ENCODE measurements at regions not wholly inside any gene's neighbourhood (a gene's known extent, or its start where the extent isn't known, plus 50 kb on each side); places are given as distances from the start of the nearest gene placed in this dataset.
"Not testable (repeated sequence)": the region's sequence is repeated elsewhere in the genome, so short reads cannot be mapped to it uniquely, and the experiment has no call there.

GRCh38 chr1:195909061-195909460 lies 699.2 kb downstream of the KCNT2 start:
- no peak for DNase-seq

- DNase-seq = no peak
These were observed 700.1 kb downstream of the KCNT2 start for GRCh38 chr1:195908121-195908520.

- no peak for DNase-seq
These were observed 705.0 kb downstream of the KCNT2 start for GRCh38 chr1:195903203-195903602.

- DNase-seq = no peak
These were observed 705.5 kb downstream of the KCNT2 start for GRCh38 chr1:195902779-195903178.

GRCh38 chr1:195899762-195900352 lies 708.4 kb downstream of the KCNT2 start:
- DNase-seq = no peak

- DNase-seq = no peak
These were observed 709.3 kb downstream of the KCNT2 start for GRCh38 chr1:195898924-195899323.

GRCh38 chr1:195898373-195898772 lies 709.9 kb downstream of the KCNT2 start:
- no peak for DNase-seq

DNA sequence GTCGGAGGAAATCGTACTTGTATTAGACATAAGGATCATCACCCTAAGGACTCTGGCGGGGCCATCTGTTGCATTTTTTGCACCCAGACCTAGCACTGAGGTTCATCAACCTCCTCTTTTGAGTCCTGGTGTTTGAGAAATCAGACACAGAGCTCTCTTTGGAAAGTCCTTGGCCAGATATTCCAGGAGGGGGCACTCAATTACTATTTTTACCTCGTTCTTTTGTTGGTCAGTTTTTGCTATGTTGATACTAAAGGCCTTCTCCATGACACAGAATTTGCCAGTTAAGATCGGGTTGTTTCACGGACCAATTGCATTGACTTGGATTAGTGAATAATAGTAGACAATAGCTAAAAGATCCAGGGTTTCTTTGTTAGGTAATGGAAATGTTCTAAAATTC lies 711.2 kb downstream of the KCNT2 start:
- no peak for DNase-seq

DNA sequence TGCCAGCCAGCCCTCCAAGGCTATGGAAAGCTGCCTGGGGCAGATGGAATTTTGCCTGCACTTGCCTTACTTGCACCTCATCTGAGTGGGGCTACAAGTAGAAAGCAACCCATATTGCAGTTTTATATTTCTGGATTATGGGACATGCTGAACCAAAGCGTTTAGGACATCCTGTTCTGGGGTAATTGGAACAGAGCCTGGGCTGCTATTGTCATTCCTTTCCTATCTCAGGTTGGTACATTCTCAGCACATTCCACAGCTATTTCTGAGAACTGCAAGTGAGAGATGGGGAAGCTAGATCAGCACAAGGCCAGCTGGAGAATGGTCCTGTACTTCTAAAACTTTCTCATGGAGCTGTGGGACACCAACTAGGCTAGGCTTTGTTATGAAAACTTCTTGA lies 713.8 kb downstream of the KCNT2 start:
- no peak for DNase-seq

DNA sequence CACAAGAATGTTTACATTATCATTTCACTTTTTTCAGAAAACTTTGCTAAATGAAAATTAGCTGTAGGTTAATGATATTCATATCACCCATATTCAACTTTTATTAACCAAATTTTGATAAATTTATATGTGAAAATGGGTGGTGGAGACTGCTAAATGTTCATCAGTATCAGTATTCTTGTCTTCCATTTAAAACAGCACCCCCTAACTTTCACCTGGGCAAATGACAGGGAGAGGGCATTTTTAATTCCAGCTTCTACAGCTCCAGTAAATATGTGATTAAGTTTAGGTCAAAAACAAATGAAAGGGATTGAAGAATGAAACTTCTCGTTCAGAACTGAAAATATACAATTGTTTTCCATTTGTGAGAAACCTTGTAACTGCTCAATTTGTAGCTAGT lies 722.2 kb downstream of the KCNT2 start:
- DNase-seq = no peak

- no peak for DNase-seq
These were observed 729.8 kb downstream of the KCNT2 start for GRCh38 chr1:195878478-195878877.

DNA sequence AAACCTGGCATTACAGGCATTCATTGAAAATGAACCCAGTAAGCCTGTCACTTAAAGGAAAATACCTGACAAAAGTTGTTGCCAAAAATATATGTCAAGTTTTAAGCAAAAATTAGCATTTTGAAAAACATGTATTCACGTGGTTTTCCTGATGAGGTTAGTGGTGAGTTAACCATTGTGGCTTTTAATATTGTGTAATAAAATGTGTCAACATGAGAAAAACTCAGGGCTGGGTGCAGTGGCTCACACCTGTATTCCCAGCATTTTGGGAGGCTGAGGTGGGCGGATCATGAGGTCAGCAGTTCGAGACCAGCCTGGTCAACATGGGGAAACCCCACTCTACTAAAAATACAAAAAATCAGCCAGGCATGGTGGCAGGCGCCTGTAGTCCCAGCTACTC lies 731.4 kb downstream of the KCNT2 start:
- DNase-seq = no peak

DNA sequence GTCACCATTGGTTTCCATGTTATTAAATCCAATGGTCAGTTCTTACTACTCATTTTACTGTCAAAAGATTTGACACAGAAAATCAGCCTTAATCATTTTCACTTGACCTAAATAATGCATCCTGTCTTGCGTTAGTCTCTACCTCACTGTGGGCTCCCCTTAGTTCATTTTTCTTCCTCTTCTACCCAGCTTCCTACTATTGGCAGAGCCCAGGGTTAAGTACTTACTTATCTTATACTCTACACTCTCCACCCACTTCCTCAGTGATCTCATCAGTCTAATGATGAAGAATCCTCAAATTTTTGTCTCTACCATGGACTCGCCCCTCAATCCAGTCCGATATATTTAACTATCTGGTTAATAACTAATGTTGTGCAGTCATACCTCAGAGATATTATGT lies 735.9 kb downstream of the KCNT2 start:
- no peak for DNase-seq

DNA sequence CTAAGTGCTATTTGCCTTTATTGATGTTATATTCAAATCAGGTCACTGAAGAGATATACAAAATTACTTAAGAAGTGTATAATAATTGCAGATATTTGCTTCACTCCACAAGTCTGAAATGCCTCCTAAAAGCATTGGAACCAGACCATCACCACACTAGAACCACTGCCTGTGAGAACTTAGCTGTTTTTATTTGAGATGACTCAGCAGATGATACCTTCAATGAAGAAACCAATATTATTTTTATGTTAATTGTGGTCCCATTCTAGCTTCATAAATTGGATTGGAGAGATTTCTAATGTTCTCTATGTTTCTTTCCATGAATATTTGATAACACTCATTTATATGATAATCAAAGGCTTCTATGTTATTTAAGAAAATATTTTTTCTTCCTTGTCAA lies 740.6 kb downstream of the KCNT2 start:
- no peak for DNase-seq

GRCh38 chr1:195866781-195867222 lies 741.4 kb downstream of the KCNT2 start:
- no peak for DNase-seq

GRCh38 chr1:195866091-195866780 lies 742.0 kb downstream of the KCNT2 start:
- DNase-seq = no peak

DNA sequence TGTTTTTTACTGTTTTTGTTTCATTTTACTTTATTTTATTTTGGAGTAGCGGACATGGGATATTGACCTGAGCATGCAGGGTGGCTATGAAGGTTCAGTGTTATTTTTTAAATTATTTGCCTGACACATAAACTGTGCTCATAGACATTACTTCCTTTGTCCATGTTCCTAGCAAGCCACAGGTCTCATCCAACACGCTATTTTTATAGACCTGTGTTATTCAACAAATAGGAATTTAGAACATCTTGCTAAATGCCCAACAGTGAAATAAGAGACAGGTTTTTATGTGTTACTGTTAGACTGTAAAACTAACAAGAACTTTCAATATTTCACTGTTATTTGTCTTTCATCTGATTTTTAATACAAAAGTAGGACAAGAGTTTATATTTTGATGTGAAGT lies 756.4 kb downstream of the KCNT2 start:
- no peak for DNase-seq

DNA sequence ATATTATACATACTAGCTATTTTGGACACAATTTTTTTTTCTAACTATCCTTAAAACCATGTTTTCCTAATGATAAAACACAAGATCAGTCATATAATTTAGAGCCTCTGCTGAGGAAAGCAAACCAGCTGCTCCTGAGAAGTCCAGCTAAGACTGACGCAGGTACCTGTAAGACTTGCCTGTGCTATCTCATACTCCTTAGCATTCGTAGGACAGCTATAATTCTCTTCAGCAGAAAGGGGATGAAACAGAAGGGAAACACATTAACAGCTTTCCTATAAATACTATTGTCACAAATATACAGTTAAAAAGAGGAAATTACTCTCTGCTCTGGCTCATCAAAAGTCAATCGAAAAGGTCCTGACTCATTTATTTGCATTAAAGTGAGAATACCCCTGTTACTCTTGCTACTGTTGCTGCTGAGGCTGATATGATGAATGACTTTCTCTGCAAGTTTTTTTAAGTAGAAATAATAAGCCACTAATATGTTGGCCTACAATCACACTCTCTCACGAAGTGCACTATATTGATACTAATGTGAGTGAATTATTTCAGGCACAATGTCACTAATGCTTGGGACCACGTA lies 757.1 kb downstream of the KCNT2 start:
- no peak for DNase-seq

GRCh38 chr1:195849180-195849579 lies 759.1 kb downstream of the KCNT2 start:
- no peak for DNase-seq

- DNase-seq = not testable (repeated sequence)
These were observed 760.0 kb downstream of the KCNT2 start for GRCh38 chr1:195847957-195848875.

- DNase-seq = no peak
These were observed 776.5 kb downstream of the KCNT2 start for GRCh38 chr1:195831789-195832188.

GRCh38 chr1:195828325-195828724 lies 779.9 kb downstream of the KCNT2 start:
- no peak for DNase-seq

DNA sequence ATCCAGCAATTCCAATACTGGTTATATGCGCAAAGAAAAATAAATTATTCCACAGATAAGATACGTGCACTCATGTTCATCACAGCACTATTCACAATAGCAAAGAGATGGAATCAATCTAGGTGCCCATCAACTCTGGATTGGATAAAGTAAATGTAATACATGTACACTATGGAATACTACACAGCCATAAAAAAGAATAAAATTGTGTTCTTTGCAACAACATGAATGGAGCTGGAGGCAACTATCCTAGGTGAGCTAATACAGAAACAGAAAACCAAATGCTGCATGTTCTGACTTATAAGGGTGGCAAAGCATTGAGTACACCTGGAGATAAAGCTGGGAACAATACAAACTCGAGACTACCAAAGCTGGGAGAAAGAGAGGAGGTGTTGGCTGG lies 787.3 kb downstream of the KCNT2 start:
- DNase-seq = no peak

- no peak for DNase-seq
These were observed 802.2 kb downstream of the KCNT2 start for GRCh38 chr1:195806060-195806459.
